Heart left ventricle (tissue), 16 donors: ENCODE measurements at regions not wholly inside any gene's neighbourhood (a gene's known extent, or its start where the extent isn't known, plus 50 kb on each side); places are given as distances from the start of the nearest gene placed in this dataset.
"Not testable (repeated sequence)": the region's sequence is repeated elsewhere in the genome, so short reads cannot be mapped to it uniquely, and the experiment has no call there.

Experiments
- ATAC-seq, 4 donors: fragments of 200-7000 bp; cut with Tn5 transposase; one replicate each; pipeline ENCODE4 v1.9.1; 2020 to 2022; ENCODE audit warnings: moderate library complexity in 4 of 4, mild to moderate bottlenecking in 3 of 4, moderate number of reproducible peaks in 1 of 4
- DNase-seq, 5 donors: peaks; one replicate each; pipeline ENCODE4 v3.0.0-alpha.2; 2020
- H3K27ac ChIP-seq, 12 donors: fragments of 200-600 bp; sonication (generic) in 4 of 12; one replicate each; pipeline versions ENCODE4 v1.5.0 to v1.8.0; 2016 to 2022; ENCODE audit warnings: mild to moderate bottlenecking in 2 of 12
- H3K27me3 ChIP-seq, 9 donors: fragments of 200-600 bp; sonication (generic) in 2 of 9; one replicate each; pipeline versions ENCODE4 v1.5.1 to v1.8.0; 2016 to 2022; ENCODE audit warnings: mild to moderate bottlenecking in 3 of 9
- H3K36me3 ChIP-seq, 9 donors: fragments of 200-600 bp; sonication (generic) in 2 of 9; one replicate each; pipeline versions ENCODE4 v1.5.0 to v1.8.0; 2018 to 2022; ENCODE audit warnings: mild to moderate bottlenecking in 2 of 9
- H3K4me1 ChIP-seq, 12 donors: fragments of 200-600 bp; sonication (generic) in 4 of 12; one replicate each; pipeline versions ENCODE4 v1.5.0 to v1.8.0; 2016 to 2022; ENCODE audit warnings: mild to moderate bottlenecking in 3 of 12
- H3K4me3 ChIP-seq, 12 donors: fragments of 200-600 bp; sonication (generic) in 4 of 12; one replicate each; pipeline versions ENCODE4 v1.5.0 to v1.8.0; 2017 to 2022; ENCODE audit warnings: mild to moderate bottlenecking in 9 of 12, moderate library complexity in 4 of 12
- H3K9me3 ChIP-seq, 12 donors: fragments of 200-600 bp; sonication (generic) in 4 of 12; one replicate each; pipeline versions ENCODE4 v1.5.0 to v1.8.0; 2016 to 2022; ENCODE audit warnings: mild to moderate bottlenecking in 1 of 12
- POLR2A ChIP-seq, 2 donors: fragments of 450-650 bp; IDR thresholded peaks; one replicate each; pipeline ENCODE4 v1.6.1; 2017; ENCODE audit warnings: antibody characterized with exemption in 2 of 2, mild to moderate bottlenecking in 2 of 2, moderate library complexity in 2 of 2
- WGBS, 4 donors: extraction: QIAGEN DNeasy Blood & Tissue Kit in 2 of 4; methylation state at CpG; one replicate each; pipeline versions ENCODE4 v1.1.5 to v1.1.7; 2013 to 2018; 5-methylcytosine and 5-hydroxymethylcytosine counted together
- intact Hi-C, 10 donors: fragments of 100-400 bp; cut with DNase I; formaldehyde crosslinking; loops; one replicate each; pipeline versions ENCODE4 v1.11.1 to v1.14.2; 2022
- TF ChIP-seq, protein P1 (sequence below), 12 donors: fragments of 200-600 bp; sonication (generic) in 4 of 12; IDR thresholded peaks; one replicate each; pipeline versions ENCODE4 v1.5.0 to v1.8.0; 2018 to 2022; ENCODE audit warnings: antibody characterized with exemption in 12 of 12, mild to moderate bottlenecking in 5 of 12
- donor health status: ischemic (EF 13 %, LVEDD 7.1; RV severe dilation, severe dysfunction).
- donor health status: healthy with polysubstance abuse.
- donor health status: DM: no; HTN: yes; CAD: no.
- donor health status: DM: no; HTN: no; CAD: no.
- donor health status: ischemic (EF 25% LVEDD 6.9; RV normal size, moderate dysfunction).
- donor health status: ischemic (EF 25% LVEDD 5.7; RV mildly dilated, moderate dysfunction).
- donor health status: healthy.
- donor health status: DM: yes; HTN: yes; CAD: no.
- donor health status: ischemic (EF 35%, LVEDD 5.7; RV mildly dilated, moderate dysfunction).
- donor health status: nonischemic (EF 11% LVEDD 7.7; RV severe dilation, severe dysfunction).
- donor health status: DM: yes; HTN: yes; CAD: no.
- donor health status: PGD.
- donor health status: ischemic (EF 29% LVEDD 5.4; RV normal size, mild dysfunction).
- donor health status: nonischemic (EF 23%, LVEDD 6.1; RV moderate dilation, normal function).

GRCh38 chr9:40927851-40928802 lies 200.4 kb downstream of the FOXD4L6 start:
- Histone ChIP-seq H3K4me3 (no peak overlapping the region), H3K27ac (no peak overlapping the region), H3K27me3 (no peaks in the 10 kb centered on the region), H3K4me1 (no peaks in the 10 kb centered on the region), H3K36me3 (no peaks in the 10 kb centered on the region), H3K9me3 (peaks cover 0 to 97% (median 65%) of the 10 kb centered on the region in 12 donors)
- 63 to 75% (median 66%) methylated on average over 11 of the region's 11 CpGs for WGBS, 4 donors
- intact Hi-C loops: no loop called here
- ATAC-seq (peak in 1 of 4 donors; percentile 31), DNase-seq (no peak)
- TF ChIP-seq, protein P1, sequence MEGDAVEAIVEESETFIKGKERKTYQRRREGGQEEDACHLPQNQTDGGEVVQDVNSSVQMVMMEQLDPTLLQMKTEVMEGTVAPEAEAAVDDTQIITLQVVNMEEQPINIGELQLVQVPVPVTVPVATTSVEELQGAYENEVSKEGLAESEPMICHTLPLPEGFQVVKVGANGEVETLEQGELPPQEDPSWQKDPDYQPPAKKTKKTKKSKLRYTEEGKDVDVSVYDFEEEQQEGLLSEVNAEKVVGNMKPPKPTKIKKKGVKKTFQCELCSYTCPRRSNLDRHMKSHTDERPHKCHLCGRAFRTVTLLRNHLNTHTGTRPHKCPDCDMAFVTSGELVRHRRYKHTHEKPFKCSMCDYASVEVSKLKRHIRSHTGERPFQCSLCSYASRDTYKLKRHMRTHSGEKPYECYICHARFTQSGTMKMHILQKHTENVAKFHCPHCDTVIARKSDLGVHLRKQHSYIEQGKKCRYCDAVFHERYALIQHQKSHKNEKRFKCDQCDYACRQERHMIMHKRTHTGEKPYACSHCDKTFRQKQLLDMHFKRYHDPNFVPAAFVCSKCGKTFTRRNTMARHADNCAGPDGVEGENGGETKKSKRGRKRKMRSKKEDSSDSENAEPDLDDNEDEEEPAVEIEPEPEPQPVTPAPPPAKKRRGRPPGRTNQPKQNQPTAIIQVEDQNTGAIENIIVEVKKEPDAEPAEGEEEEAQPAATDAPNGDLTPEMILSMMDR (IDR thresholded peaks at IDR 0.05): no peak
- no peak for TF ChIP-seq POLR2A (IDR thresholded peaks at IDR 0.05)

DNA sequence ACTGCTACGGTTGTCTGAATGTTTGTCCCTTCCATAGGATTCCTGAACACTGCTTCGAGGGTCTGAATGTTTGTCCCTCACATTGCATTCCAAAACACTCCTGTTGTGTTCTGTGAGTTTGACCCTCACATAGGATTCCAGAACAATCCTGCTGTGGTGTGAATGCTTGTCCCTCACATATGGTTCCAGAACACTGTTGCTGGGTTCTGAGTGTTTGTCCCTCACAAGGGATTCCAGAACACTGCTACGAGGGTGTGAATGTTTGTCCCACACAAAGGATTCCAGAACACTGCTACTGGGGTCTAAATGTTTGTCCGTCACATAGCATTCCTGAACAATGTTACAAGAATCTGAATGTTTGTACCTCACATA lies 201.2 kb downstream of the FOXD4L6 start:
- Histone ChIP-seq H3K36me3 (no peaks in the 10 kb centered on the region), H3K27me3 (no peaks in the 10 kb centered on the region), H3K27ac (no peak overlapping the region), H3K4me1 (no peaks in the 10 kb centered on the region), H3K4me3 (no peak overlapping the region), H3K9me3 (peaks cover 0 to 100% (median 73%) of the 10 kb centered on the region in 12 donors)
- TF ChIP-seq, protein P1 (IDR thresholded peaks at IDR 0.05): no peak
- TF ChIP-seq POLR2A (IDR thresholded peaks at IDR 0.05): no peak
- no peak for ATAC-seq
- intact Hi-C loops: no loop called here
- WGBS, 4 donors: 55 to 70% (median 68%) methylated on average over 4 of the region's 4 CpGs
- no peak for DNase-seq

DNA sequence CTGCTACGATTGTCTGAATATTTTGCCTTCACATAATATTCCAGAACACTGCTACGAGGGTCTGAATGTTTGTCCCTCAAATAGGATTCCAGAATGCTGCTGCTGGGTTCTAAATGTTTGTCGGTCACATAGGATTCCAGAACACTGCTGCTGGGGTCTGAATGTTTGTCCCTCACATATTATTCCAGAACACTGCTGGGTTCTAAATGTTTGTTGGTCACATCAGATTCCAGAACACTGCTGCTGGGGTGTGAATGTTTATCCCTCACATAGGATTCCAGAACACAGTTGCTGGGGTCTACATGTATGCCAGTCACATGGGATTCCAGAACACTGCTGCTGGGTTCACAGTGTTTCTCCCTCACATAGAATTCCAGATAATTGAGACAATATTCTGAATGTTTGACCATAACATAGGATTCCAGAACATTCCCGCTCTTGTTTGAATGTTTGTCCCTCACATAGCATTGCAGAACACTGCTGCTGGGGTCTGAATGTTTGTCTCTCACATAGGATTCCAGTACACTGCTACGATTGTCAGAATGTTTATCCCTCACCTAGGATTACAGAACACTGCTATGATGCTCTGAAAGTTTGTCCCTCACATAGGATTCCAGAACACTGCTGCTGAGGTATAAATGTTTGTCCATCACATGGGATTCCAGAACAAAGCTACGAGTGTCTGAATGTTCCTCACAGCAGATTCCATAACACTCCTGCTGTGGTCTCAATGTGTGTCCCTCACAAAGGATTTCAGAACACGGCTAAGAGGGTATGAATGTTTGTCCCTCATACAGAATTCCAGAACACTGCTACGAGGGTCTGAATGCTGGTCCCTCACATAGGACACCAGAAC lies 201.8 kb downstream of the FOXD4L6 start:
- Histone ChIP-seq H3K36me3 (no peaks in the 10 kb centered on the region), H3K4me3 (no peak overlapping the region), H3K27me3 (no peaks in the 10 kb centered on the region), H3K27ac (no peak overlapping the region), H3K9me3 (peaks cover 0 to 100% (median 79%) of the 10 kb centered on the region in 12 donors), H3K4me1 (no peaks in the 10 kb centered on the region)
- TF ChIP-seq POLR2A (IDR thresholded peaks at IDR 0.05): no peak
- TF ChIP-seq, protein P1 (IDR thresholded peaks at IDR 0.05): no peak
- DNase-seq (no peak), ATAC-seq (no peak)
- WGBS, 4 donors: 57 to 66% (median 62%) methylated on average over 8 of the region's 8 CpGs
- intact Hi-C loops: no loop called here

DNA sequence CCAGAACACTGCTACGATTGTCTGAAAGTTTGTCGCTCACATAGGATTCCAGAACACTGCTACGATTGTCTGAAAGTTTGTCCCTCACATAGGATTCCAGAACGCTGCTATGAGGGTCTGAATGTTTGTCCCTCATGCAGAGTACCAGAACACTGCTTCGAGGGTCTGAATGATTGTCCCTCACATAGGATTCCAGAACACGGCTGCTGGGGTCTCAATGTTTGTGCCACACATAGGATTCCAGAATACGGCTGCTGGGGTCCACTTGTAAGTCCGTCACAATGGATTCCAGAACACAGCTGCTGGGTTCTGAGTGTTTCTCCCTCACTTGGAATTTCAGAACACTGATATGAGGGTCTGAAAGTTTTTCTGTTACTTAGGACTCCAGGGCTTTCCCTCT lies 203.3 kb downstream of the FOXD4L6 start:
- Histone ChIP-seq H3K4me1 (no peaks in the 10 kb centered on the region), H3K27ac (no peak overlapping the region), H3K4me3 (no peak overlapping the region), H3K36me3 (no peaks in the 10 kb centered on the region), H3K9me3 (peaks cover 0 to 97% (median 78%) of the 10 kb centered on the region in 12 donors), H3K27me3 (no peaks in the 10 kb centered on the region)
- no peak for TF ChIP-seq POLR2A (IDR thresholded peaks at IDR 0.05)
- TF ChIP-seq, protein P1 (IDR thresholded peaks at IDR 0.05): no peak
- whole genome bisulfite sequencing, 4 donors: 71 to 74% (median 72%) methylated on average over 8 of the region's 8 CpGs
- intact Hi-C loops: no loop called here
- no peak for ATAC-seq
- DNase-seq: no peak

- H3K27me3 ChIP-seq, intact Hi-C loops, H3K4me1 ChIP-seq, H3K4me3 ChIP-seq, DNase-seq, ATAC-seq, H3K36me3 ChIP-seq, H3K27ac ChIP-seq: not testable (repeated sequence)
- 72 to 79% (median 75%) methylated on average over 5 of the region's 5 CpGs for WGBS, 4 donors
- peaks cover 0 to 90% (median 76%) of the 10 kb centered on the region in 12 donors for H3K9me3 ChIP-seq
These were observed 212.1 kb downstream of the FOXD4L6 start for GRCh38 chr9:40916399-40916783.

DNA sequence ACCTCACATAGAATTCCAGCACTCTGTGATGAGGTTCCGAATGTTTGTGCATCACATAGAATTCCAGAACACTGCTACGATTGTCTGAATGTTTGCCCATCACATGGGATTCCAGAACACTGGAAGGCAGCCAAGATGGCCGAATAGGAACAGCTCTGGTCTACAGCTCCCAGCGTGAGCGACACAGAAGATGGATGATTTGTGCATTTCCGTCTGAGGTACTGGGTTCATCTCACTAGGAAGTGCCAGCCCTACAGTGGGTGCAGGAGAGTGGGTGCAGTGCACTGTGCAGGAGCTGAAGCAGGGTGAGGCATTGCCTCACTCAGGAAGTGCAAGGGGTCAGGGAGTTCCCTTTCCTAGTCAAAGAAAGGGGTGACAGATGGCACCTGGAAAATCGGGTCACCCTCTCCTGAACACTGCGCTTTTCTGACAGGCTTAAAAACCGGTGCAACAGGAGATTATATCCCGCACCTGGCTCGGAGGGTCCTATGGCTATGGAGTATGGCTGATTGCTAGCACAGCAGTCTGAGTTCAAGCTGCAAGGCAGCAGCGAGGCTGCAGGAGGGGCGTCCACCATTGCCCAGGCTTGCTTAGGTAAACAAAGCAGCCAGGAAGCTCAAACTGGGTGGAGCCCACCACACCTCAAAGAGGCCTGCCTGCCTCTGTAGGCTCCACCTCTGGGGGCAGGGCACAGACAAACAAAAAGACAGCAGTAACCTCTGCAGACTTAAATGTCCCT lies 212.7 kb downstream of the FOXD4L6 start:
- H3K36me3 ChIP-seq, intact Hi-C loops, H3K4me3 ChIP-seq, H3K4me1 ChIP-seq, H3K27me3 ChIP-seq, H3K27ac ChIP-seq: not testable (repeated sequence)
- peak in 1 of 5 donors; percentile 26 for DNase-seq
- peak in 1 of 4 donors; percentile 23 for ATAC-seq
- 76 to 82% (median 79%) methylated on average over 13 of the region's 13 CpGs for WGBS, 4 donors
- peaks cover 0 to 91% (median 82%) of the 10 kb centered on the region in 12 donors for H3K9me3 ChIP-seq
